ENCODE measurements at regions not wholly inside any gene's neighbourhood (a gene's known extent, or its start where the extent isn't known, plus 50 kb on each side); places are given as distances from the start of the nearest gene placed in this dataset.

- H2BK120ac ChIP-seq (ENCODE audit: low read depth, low read length), result no peak overlapping the region
- no peak overlapping the region for H3K56ac ChIP-seq (ENCODE audit: extremely low read depth, insufficient read depth, low read length)
- H3K23ac ChIP-seq (ENCODE audit: low read depth, low read length), result no peak overlapping the region
- no peak overlapping the region for H3K27ac ChIP-seq (ENCODE audit: insufficient read depth, low read length)
- DNase-seq, result no peak
- no peak overlapping the region for H2BK5ac ChIP-seq (ENCODE audit: low read depth, low read length, poor library complexity, severe bottlenecking)
- intact Hi-C loops (cut with micrococcal nuclease) (no loop called here), in situ Hi-C loops (cut with MboI; ENCODE audit: low sequenced_read_pairs) (no loop called here), dilution Hi-C loops (cut with HindIII; ENCODE audit: low sequenced_read_pairs, unreplicated experiment) (no loop called here)
- H2AK5ac ChIP-seq (ENCODE audit: low read depth, low read length), result no peak overlapping the region
- no peak overlapping the region for H4K5ac ChIP-seq (ENCODE audit: low read depth, low read length)
- no peak overlapping the region for H3K18ac ChIP-seq (ENCODE audit: low read depth, low read length)
- H2AK9ac ChIP-seq (replicated peaks; ENCODE audit: low read depth, low read length, poor library complexity), result no peak overlapping the region
- ATAC-seq (ENCODE audit: low read depth), result no peak
- TF ChIP-seq ELK1 (IDR thresholded peaks at IDR 0.05; ENCODE audit: borderline replicate concordance, low read depth, low read length), result no peak
- no peak for TF ChIP-seq RAD21 (IDR thresholded peaks at IDR 0.05; ENCODE audit: low read length)
- TF ChIP-seq MAFK (IDR thresholded peaks at IDR 0.05; ENCODE audit: low read depth, low read length), result no peak
- no peak for TF ChIP-seq MAZ (IDR thresholded peaks at IDR 0.05; ENCODE audit: borderline replicate concordance, low read depth, low read length)
- no peak for TF ChIP-seq CEBPB (IDR thresholded peaks at IDR 0.05; ENCODE audit: low read depth, low read length)
- no peak for TF ChIP-seq FOS (IDR thresholded peaks at IDR 0.05; ENCODE audit: low read depth, low read length)
- TF ChIP-seq POLR2A (IDR thresholded peaks at IDR 0.05; ENCODE audit: low read depth, low read length), result no peak
- ChIA-PET POLR2A (ENCODE audit: unreplicated experiment) (no interaction called here), CTCF (no interaction called here)
- H3K36me3 ChIP-seq (ENCODE audit: control insufficient read depth, insufficient read depth, low read length), result no peaks in the 10 kb centered on the region
- no peak overlapping the region for H4K91ac ChIP-seq (ENCODE audit: insufficient read depth, low read depth, low read length)
- no peaks in the 10 kb centered on the region for H3K9me1 ChIP-seq (ENCODE audit: insufficient read depth, low read length)
- no peak overlapping the region for H4K8ac ChIP-seq (ENCODE audit: low read depth in 2 of 2, low read length in 2 of 2)
- H3K4ac ChIP-seq (ENCODE audit: low read depth, low read length), result no peak overlapping the region
- H3K4me1 ChIP-seq (ENCODE audit: control insufficient read depth, insufficient read depth, low read length), result no peaks in the 10 kb centered on the region
- no peaks in the 10 kb centered on the region for H3K79me1 ChIP-seq (ENCODE audit: low read depth in 1 of 2, low read length in 2 of 2)
- H3K4me3 ChIP-seq (ENCODE audit: insufficient read depth, low read depth, low read length), result no peak overlapping the region
- peaks cover 51% of the 10 kb centered on the region for H3K27me3 ChIP-seq (ENCODE audit: control insufficient read depth, insufficient read depth, low read length)
- H2AFZ ChIP-seq (replicated peaks; ENCODE audit: low read length, poor library complexity), result no peak overlapping the region
- H3K9me3 ChIP-seq (ENCODE audit: control insufficient read depth, insufficient read depth, low read length), result no peaks in the 10 kb centered on the region
- no peak overlapping the region for H3K4me2 ChIP-seq (ENCODE audit: low read depth, low read length)
- no peaks in the 10 kb centered on the region for H4K20me1 ChIP-seq (ENCODE audit: insufficient read depth, low read length)
- no peak overlapping the region for H3K9ac ChIP-seq (ENCODE audit: low read depth, low read length)
- H3K14ac ChIP-seq (replicated peaks; ENCODE audit: low read depth, low read length), result no peak overlapping the region
- H2BK20ac ChIP-seq (ENCODE audit: low read depth, low read length), result no peak overlapping the region
- no TSS peak for BruUV-seq (replicated peaks)
- no CpG with 5 or more reads among the region's 3 CpGs for WGBS, 2 experiments (ENCODE audit: extremely low coverage in 2 of 2, insufficient read length in 1 of 2)
- H2BK15ac ChIP-seq (ENCODE audit: low read depth, low read length), result no peak overlapping the region
Measured at GRCh38 chr22:20639750-20640149, 132.3 kb downstream of the MED15 start.
